Amygdala (tissue), 56 donors: ENCODE measurements at regions not wholly inside any gene's neighbourhood (a gene's known extent, or its start where the extent isn't known, plus 50 kb on each side); places are given as distances from the start of the nearest gene placed in this dataset.
A peak's percentile ranks its signal among the peaks of the same experiment; 100 is the strongest.

Experiments
- DNase-seq, 56 donors: peaks; one replicate each; lab custom pipeline; 2025; lab: John Stamatoyannopoulos, UW

DNA sequence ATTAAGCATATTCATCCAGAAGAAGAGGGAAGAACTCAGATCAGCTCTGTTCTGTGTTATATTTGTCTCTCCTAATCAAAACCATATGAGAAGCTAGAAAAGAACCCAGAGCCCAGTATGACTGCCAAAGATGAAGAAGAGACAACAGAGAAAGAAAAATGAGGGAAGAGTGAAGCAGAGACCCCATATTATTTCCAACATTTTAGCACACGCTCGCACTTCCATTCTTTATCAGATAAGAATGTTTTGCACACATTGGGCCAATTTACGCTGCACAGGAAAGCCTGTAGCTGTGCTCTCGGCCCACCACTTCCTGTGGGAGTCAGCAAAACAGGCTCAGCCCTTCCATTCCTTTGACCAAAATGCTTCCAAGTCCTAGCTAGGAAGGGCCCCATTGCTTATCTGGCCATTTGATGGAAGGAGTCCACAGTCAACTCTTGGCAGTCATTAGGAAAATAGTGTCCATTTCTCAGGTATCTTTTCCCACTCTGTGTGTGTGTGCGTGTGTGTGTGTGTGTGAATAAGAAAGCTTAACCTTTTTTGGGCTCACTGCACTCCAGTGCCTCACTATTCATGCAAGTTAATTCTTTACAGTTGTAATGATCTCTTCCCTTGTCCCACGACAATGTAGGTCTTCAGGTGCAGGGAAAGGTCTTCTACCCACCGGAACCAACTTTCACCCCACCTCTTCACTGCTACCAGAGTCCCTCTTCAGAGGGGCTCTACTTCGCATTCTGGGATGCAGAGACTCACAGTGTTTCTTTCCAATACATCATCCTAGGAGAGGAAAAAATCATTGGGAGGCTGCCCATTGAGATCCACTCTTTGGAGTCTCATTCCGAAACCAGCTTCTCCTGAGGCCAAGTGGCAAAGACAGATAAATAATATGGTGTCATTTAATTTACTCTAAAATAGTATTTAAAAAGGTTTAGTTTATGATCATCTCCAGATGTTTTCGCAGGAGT, 237.5 kb downstream of the COG6 start:
- no peak for DNase-seq

DNA sequence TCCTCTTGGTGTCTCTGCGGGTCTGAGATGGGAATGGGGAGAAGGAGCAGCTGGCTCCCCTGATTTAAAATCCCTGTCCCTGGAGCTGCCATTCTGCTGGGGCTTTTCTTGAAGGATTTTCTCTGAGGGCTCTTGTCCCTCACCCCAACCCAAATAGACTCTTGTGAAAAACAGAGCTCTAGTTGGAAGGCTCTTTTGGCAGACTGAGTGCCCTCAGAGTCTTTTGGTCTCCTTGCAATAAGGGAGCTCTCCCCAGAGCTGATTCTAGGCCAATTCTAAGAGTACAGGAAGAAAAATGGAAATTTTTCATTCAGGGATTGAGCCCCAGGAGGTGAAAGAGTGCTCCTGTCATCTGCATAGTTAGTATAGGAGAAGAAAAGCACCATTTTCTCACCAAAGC, 238.3 kb downstream of the COG6 start:
- DNase-seq = peak in 3 of 56 donors; percentile 0 to 5 (median 5)

DNA sequence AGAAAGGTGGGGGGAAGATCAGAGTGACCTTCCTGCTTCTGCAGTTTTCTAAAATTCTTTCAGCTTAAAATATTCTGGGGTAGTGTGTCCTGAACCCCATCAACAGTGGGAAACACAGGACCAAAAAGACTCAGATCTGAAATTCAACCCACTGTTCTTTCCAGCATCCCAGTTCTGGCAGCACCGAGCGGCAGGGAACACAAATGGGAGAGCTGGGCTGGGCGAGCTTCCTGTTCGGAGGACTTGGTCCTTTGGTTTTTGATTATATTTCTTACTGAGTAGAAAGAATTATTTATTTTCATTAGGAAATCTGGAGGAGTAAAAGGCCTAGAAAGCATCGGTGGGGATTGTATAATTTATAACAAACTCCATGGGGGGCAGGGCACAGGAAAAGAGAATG, 239.1 kb downstream of the COG6 start:
- DNase-seq = no peak

DNA sequence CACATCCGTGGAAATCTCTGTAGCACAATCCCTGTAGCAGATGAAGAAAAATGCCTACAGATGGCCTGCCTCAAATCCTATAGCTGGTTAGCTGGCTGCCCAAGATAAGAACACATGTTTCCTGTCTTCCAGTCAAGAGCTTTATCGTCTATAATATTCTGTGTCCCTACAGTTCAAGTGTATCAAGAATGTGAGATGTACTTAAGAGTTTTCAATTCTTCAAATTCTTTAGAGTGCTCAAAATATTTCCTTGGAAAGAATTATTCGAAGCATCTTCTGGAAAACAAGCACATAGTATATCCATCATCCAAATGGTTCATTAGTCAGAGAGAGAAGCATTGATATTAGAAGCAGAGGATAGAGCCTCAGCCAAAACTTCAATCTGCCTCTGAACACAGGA, 239.8 kb downstream of the COG6 start:
- no peak for DNase-seq

DNA sequence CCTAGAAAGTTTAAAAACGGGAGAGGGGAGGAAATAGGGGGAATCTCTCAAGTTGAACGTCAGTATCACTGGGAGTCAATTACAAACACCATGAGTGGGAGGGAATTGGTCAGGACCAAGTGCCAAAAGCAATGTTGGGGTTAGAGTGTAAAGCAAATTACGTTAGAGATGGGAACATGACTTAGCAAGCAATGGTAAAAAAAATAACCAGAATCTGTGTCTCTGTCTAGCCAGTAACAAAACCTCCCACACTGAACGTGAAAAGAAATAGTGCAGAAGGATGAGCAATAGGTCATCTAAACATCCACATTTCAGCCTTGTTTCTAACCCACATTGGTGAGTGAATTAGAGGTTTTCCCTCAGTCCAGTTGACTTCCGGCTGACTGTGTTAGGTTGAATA, 242.2 kb downstream of the COG6 start:
- DNase-seq = no peak

DNA sequence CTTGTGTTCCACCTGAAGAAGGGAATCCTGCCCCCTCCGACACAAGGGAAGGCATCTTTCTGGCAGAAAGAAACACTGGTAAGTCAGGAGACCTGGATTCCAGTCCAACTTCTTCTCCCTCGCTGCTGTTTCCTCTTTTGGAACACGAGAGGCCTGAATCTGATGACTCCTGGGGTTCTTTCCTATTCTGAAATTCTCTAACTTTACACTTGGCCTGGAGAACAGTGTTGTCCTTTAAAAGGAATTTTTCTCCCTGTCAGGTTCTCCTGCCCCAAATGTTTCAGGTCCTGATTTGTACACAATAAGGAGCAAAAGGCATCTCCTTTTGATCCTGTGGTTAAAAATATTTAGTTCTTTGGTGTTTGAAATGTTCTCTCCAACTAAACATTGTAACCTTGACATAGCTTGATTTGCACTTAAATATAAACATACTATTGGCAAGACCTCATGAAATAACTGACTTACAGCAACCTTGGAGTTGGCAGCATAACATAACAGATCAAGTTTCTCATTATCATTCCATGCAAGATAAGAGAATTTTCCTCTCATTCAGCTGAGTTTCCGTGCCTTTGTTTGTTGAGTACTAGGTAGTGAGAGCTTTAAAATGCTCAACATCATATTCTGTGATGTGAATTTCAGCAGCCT, 244.8 kb downstream of the COG6 start:
- DNase-seq = no peak

DNA sequence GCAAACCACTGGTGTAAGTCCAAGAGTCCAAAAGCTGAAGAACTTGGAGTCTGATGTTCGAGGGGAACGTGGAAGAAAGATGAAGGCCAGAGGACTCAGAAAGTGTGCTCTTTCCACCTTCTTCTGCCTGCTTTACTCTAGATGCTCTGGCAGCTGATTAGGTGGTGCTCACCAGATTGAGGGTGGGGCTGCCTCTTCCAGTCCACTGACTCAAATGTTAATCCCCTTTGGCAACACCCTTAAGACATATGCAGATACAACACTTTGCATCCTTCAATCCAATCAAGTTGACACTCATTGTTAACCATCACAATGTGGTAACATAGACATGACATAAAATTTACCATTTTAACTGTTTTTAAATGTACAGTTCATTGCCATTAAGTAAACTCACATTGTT, 249.5 kb downstream of the COG6 start:
- no peak for DNase-seq

DNA sequence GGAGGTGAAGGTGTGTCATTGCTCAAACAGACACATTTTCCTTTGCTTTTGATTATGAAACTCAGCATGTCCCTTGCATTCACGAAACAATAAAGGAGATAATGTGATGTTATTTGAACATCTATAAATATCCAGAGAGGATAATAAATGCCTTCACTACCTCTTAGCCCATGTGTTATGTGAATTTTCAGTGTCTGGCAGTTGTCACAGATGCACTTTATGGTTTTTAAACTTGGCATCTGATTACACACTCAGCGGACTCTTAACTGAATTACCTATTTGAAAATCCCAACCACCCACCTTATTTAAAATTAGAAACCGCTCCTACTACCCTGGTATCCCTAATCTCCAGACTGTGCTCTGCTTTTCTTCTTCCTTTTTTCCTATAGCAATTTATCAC, 254.2 kb downstream of the COG6 start:
- DNase-seq = no peak

DNA sequence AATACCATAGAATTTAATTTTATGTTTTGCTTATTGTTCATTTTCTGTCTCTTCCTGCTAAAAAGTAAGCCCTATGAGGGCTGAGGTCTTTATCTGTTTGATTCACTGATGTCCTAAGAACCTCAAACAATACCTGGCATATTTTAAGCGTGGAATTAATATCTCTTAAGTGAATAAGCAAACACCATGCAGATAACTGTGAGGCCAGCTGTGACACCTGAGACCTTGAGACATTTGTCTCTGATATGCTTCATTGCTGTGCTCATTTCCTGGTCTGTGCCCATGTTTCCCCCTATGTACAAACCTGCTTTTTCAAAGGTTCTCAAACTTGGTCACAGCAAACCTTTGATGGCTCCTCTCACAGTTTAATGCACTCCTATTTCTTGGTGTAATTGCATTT, 254.6 kb downstream of the COG6 start:
- DNase-seq = no peak

DNA sequence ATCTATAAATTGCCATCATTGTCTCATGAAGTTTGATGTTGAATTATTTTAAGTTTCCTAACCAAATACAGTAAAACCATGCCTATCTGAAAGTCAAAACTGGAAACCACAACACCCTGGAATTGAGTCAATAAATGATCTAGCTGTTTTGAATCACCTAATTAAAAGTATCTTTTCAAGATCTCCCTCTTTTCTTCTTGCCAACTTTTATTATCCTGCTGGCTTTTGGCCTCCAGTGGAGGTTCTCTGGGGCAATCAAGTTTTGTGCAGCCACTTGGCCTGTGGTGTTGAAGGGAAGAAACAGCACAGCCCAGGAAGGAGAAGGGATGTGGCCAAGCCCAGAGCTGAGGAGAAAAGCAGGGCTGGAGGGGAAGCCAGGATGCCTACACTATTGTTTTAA, 255.4 kb downstream of the COG6 start:
- DNase-seq = no peak

DNA sequence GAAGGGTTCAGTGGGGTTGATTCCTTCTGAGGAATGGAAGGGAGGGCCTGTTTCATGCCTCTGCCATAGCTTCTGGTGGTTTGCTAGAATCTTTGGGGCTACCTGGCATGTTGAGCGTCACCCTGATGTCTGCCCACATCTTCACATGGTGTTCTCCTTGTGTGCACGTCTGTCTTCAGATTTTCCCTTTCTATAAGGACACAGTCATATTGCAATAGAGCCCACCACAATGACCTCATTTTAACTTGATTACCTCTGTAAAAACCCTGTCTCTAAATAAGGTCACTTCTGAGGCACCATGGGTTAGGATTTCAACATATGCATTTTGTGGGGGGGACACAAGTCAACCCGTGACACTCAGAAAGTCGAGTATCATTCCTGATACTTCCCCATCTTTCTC, 257.9 kb downstream of the COG6 start:
- no peak for DNase-seq

DNA sequence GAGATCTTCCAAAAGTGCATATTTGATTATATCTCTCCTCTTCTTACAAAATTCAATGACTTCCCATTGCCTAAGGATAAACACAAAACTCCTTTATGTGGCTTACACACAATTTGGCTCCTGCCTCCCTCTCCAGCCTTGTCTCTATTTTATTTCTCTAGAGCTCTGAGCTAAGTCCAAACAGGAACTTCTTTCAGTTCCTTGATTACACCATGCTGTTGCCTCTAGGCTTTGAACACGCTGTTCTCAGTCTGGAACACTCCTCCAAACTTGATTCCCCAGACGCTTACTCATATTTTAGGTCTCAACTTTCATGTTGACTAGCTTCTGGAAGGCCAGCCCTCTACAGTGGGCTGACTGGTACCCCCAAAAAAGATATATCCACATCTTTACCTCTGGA, 258.5 kb downstream of the COG6 start:
- DNase-seq = no peak

DNA sequence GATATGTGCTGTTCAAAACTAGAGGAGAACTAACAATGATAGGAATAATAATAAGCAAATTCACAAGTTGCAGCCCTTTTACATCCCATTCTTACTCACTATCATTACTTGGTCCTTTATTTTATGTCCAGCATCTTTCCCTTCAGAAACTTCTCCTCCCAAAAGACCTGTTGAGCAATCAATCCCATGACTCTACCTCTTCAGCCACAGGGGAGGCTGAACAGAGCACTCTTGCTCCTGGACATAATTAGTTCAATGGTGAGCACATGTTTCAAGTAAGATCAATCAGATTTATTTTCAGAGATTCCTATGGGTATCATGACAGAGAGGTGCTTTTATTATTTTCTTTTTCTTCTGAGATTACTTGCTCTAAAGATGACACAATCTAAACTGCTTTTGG, 260.0 kb downstream of the COG6 start:
- DNase-seq = no peak

DNA sequence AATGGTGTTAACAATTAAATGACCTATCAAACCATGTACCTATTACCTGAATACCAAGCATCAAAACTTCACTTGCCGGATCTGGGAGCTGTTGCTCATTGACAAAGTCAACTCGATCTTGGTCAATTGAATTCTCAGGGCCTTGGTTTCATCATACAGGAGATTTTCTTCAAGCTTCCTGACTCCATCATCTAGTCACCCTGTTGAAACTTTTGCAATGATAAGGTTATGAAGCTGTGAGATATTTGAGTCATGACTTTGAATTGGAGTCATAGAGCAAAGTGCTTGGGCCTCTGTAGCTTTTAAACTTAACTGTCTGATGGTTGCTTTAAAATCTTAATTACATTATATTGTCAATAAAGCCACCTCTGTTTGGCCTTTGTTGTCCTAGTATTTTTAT, 260.9 kb downstream of the COG6 start:
- DNase-seq = no peak

DNA sequence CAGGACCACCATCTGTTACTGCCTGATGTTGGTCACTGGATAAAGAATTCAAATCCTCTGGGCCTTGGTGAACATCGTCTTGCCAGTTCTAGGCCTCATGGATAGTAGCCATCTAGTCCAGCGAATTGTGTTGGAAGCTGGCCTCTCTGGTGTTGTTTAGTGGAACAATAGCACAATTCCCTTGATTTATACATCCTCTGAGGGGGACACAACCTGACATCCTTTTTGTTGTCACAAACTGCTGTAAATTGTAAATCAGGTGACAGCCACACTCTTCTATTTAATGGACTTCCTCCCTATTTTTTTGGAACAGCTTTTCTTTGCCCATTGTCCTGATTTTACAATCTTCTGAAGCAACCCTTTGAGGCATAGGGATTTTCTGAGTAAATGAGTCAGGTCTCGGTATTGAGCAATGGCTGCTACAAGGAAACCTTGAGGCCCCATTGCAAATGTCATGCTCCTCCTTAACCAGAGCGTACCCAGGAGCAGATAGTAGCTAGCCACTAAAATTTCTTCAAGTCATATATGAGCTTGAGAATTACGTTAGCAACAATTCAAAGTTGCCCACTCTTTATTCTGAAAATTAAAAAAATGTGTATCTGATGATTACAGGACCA, 263.3 kb downstream of the COG6 start:
- no peak for DNase-seq

DNA sequence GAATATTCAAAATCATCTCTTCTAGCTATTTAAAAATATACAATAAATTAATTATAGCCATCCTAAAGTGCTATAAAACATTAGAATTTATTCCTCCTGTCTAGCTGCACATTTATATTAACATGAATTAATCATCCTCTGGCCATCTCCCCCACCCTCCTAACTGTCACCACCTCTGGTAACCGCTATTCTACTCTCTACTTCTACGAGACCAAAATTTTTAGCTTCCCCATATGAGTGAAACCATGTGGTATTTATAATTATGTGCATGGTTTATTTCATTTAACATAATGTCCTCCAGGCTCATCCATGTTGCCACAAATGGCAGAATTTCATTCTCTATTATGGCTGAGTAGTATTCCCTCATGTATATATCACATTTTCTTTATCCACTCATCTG, 265.2 kb downstream of the COG6 start:
- DNase-seq = no peak

DNA sequence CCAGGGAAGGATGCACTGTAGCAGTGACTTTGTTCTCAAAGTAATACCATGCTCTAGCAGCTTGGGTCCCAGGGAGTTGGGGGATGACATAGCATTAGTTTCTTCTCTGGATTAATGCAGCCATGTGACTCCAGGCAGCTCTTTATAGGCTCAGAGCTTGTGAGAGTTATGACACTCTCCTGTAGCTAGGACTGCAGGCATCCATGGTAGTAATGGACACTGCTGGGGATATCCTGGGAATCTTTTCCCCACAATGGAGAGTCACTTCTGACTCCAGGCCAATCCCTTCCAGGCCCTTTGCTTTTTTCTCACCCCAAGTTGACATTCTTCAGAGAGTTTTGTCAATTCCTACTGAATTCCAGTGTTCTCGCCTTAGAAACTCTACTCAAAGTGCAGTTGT, 270.9 kb downstream of the COG6 start:
- DNase-seq = no peak

DNA sequence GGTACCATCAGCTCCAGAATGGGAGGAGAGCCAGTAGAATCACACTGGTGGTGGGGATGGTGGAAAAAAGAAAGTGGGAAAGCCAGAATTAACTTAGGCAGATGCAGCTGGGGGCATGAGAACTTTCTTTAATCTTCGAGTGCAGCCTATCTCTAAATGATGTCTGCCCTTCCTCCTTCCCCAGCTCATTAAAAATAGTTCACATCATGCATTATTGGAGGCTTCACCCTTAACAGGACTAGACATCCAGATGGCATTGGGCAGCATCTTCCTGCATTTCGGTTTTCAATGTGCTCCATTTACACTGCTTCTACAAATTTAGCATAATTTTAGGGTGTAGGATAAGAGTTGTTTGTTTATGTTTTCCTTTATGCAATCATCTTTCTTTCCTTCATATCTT, 272.8 kb downstream of the COG6 start:
- no peak for DNase-seq

DNA sequence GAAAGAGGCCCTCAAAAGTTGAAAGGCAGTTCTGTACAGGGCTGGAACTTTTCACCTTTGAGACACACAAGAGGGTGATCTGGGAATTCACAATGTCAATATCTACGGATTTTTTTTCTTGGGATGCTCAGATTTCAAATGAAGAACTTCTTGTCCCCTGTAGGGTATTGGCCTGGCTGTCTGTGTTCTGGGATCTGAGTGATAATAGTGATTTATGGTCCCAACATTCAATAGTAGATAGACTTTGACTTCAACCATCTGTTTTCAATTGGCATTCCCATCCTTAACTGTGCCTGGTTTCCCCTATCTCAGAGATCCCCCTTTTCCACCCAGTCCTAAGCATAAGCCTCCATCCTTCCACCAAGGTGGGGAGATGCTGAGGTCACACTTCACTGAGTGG, 274.1 kb downstream of the COG6 start:
- no peak for DNase-seq

DNA sequence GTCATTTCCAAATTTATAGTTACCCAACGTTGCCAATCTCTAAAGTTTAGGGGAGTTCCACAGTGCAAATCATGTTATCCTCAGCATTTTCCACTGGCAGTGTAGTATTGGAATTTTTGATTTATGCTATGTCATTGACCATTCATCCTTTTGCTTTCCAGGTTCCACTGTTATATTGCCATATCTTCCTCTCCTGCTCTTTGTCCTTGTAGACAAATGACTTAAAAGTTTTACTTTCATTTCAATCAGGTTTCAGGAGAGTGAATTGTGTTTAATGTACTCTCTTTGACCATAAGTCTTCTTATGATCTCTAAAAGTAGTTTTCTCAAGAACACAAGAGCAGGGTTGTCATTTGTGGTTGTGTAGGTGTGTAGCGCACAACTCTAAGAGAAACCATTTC, 274.6 kb downstream of the COG6 start:
- DNase-seq = no peak

DNA sequence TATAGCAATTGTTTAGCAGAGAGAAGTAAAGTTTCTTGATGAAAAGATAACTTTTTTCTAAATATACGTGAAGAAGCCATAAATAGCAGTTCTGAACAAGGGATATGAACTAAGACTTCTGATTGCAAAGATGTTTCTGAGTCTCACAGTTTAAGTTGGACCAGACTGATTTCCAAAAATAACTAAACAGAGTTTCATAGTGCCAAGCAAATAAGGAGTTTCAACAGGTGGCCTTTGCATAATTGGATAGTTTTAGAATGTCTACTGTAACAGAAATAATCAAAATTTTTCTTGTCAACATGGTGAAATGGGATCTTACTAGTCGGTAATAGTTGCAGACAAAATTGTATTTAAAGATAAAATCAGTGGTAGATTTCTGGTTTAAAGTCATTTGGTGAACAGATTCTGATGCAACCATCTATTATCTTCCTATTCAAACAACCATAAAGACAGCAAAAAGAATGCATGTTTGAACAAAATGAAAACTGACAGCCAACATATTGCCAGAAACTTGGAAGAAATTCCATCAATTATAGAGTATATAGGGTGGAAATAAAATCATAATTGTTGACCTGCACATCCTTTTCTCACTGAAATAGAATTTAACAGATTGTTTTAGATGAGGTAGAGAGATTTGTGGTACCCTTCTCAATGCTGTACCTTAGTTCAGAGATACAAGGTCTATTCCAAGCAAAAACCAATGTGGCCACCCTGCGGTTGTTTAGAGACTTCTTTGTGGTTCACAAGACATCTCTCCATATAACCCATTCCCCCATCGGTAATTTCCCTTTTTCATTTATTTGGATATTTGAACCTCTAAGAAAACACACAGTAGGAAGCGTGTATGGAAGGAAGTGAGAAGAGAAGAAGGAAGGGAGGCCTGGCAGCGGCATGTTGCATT, 275.3 kb downstream of the COG6 start:
- no peak for DNase-seq
